H9 (cell line): ENCODE measurements at regions not wholly inside any gene's neighbourhood (a gene's known extent, or its start where the extent isn't known, plus 50 kb on each side); places are given as distances from the start of the nearest gene placed in this dataset.

Experiments
- DNase-seq: peaks from one replicate; pipeline ENCODE4 v3.0.0-alpha.2; 2017
- H2AFZ ChIP-seq: one replicate; pipeline ENCODE4 v1.6.1; 2013; ENCODE audit warnings: mild to moderate bottlenecking, low read length, control low read depth, moderate library complexity
- H2AK5ac ChIP-seq: 2 replicates; pipeline ENCODE4 v1.6.1; 2013; ENCODE audit warnings: low read length, control low read depth, mixed read lengths; ENCODE audit not compliant: insufficient read length
- H2BK120ac ChIP-seq: one replicate; pipeline ENCODE4 v1.6.1; 2013; ENCODE audit warnings: low read depth, mild to moderate bottlenecking, low read length, control low read depth, inconsistent platforms; ENCODE audit not compliant: poor library complexity, severe bottlenecking
- H2BK12ac ChIP-seq: 2 replicates; pipeline ENCODE4 v1.6.1; 2013; ENCODE audit warnings: low read length, control low read depth, mixed read lengths, low read depth; ENCODE audit not compliant: insufficient read length
- H2BK15ac ChIP-seq: 2 replicates; pipeline ENCODE4 v1.6.1; 2013; ENCODE audit warnings: low read depth, low read length, control low read depth
- H2BK20ac ChIP-seq: one replicate; pipeline ENCODE4 v1.6.1; 2013; ENCODE audit warnings: low read depth, mild to moderate bottlenecking, low read length, control low read depth, inconsistent platforms; ENCODE audit not compliant: poor library complexity, severe bottlenecking
- H2BK5ac ChIP-seq: 2 replicates; pipeline ENCODE4 v1.6.1; 2013; ENCODE audit warnings: low read length, control low read depth, mixed read lengths; ENCODE audit not compliant: insufficient read length
- H3K14ac ChIP-seq: 2 replicates; pipeline ENCODE4 v1.6.1; 2013; ENCODE audit warnings: low read length, control low read depth; ENCODE audit not compliant: insufficient read depth
- H3K18ac ChIP-seq: 2 replicates; pipeline ENCODE4 v1.6.1; 2013; ENCODE audit warnings: low read depth, mild to moderate bottlenecking, mixed read lengths, low read length, control low read depth; ENCODE audit not compliant: insufficient read length
- H3K23ac ChIP-seq: 2 replicates; pipeline ENCODE4 v1.6.1; 2013; ENCODE audit warnings: low read length, control low read depth, mixed read lengths, low read depth; ENCODE audit not compliant: insufficient read length
- H3K23me2 ChIP-seq: 2 replicates; pipeline ENCODE4 v1.6.1; 2013; ENCODE audit warnings: low read depth, mild to moderate bottlenecking, mixed read lengths, low read length, control low read depth; ENCODE audit not compliant: insufficient read length, poor library complexity, severe bottlenecking
- H3K27ac ChIP-seq: 2 replicates; pipeline ENCODE4 v1.5.1; 2013; ENCODE audit warnings: low read length, control low read depth, mixed read lengths, low read depth; ENCODE audit not compliant: insufficient read length
- H3K27me3 ChIP-seq: 2 replicates; pipeline ENCODE4 v1.6.1; 2013; ENCODE audit warnings: low read length, control low read depth, inconsistent platforms; ENCODE audit not compliant: insufficient read depth
- H3K4ac ChIP-seq: 2 replicates; pipeline ENCODE4 v1.6.1; 2013; ENCODE audit warnings: low read depth, mild to moderate bottlenecking, control low read depth, inconsistent platforms, low read length, moderate library complexity
- H3K4me1 ChIP-seq: 2 replicates; pipeline ENCODE4 v1.6.1; 2013; ENCODE audit warnings: low read length, control low read depth, inconsistent platforms; ENCODE audit not compliant: insufficient read depth
- H3K4me2 ChIP-seq: 2 replicates; pipeline ENCODE4 v1.6.1; 2013; ENCODE audit warnings: low read length, control low read depth, mixed read lengths; ENCODE audit not compliant: insufficient read length, insufficient read depth
- H3K56ac ChIP-seq: 2 replicates; pipeline ENCODE4 v1.6.1; 2013; ENCODE audit warnings: low read depth, mild to moderate bottlenecking, mixed read lengths, low read length, control low read depth; ENCODE audit not compliant: insufficient read length
- H3K79me1 ChIP-seq: 2 replicates; pipeline ENCODE4 v1.6.1; 2013; ENCODE audit warnings: low read depth, mild to moderate bottlenecking, moderate library complexity, low read length, control low read depth, inconsistent platforms; ENCODE audit not compliant: insufficient read depth, poor library complexity, severe bottlenecking
- H3K79me2 ChIP-seq: 2 replicates; pipeline ENCODE4 v1.6.1; 2013; ENCODE audit warnings: low read length, control low read depth, inconsistent platforms; ENCODE audit not compliant: insufficient read depth
- H3K9ac ChIP-seq: 2 replicates; pipeline ENCODE4 v1.6.1; 2013; ENCODE audit warnings: low read length, control low read depth, mixed read lengths; ENCODE audit not compliant: insufficient read length; ENCODE audit errors: extremely low read depth
- H3K9me3 ChIP-seq: one replicate; pipeline ENCODE4 v1.6.1; 2013; ENCODE audit warnings: low read depth, low read length, inconsistent platforms; ENCODE audit not compliant: control insufficient read depth
- H3T11ph ChIP-seq: one replicate; pipeline ENCODE4 v1.6.1; 2013; ENCODE audit warnings: mild to moderate bottlenecking, low read length, control low read depth, inconsistent platforms
- H4K20me1 ChIP-seq: one replicate; pipeline ENCODE4 v1.6.1; 2013; ENCODE audit not compliant: control insufficient read depth, insufficient read length, insufficient read depth
- H4K5ac ChIP-seq: 2 replicates; pipeline ENCODE4 v1.6.1; 2013; ENCODE audit warnings: low read depth, mild to moderate bottlenecking, mixed read lengths, low read length, control low read depth; ENCODE audit not compliant: insufficient read length
- H4K8ac ChIP-seq: replicated peaks from 2 replicates; pipeline ENCODE4 v1.6.1; 2013; ENCODE audit warnings: low read length, control low read depth, mixed read lengths, low read depth; ENCODE audit not compliant: insufficient read length
- H4K91ac ChIP-seq: 2 replicates; pipeline ENCODE4 v1.6.1; 2013; ENCODE audit warnings: low read depth, mild to moderate bottlenecking, moderate library complexity, mixed read lengths, low read length, control low read depth; ENCODE audit not compliant: insufficient read length
- H3K27ac Mint-ChIP-seq, 3 experiments: 2 replicates in 2 of 3; 3 replicates in 1 of 3; pipeline ENCODE4 v1.8.0; 2020 to 2021; ENCODE audit warnings: mixed read lengths in 3 of 3, mild to moderate bottlenecking in 1 of 3, moderate library complexity in 1 of 3
- H3K27me3 Mint-ChIP-seq: 2 replicates; pipeline ENCODE4 v1.8.0; 2021; ENCODE audit warnings: low read depth, mild to moderate bottlenecking, moderate library complexity, mixed read lengths
- H3K36me3 Mint-ChIP-seq, 3 experiments: 2 replicates in 2 of 3; 3 replicates in 1 of 3; pipeline ENCODE4 v1.8.0; 2020 to 2021; ENCODE audit warnings: low read depth in 3 of 3, mixed read lengths in 3 of 3; ENCODE audit not compliant: insufficient read depth in 1 of 3
- H3K4me1 Mint-ChIP-seq, 2 experiments: 2 replicates each; pipeline ENCODE4 v1.8.0; 2020; ENCODE audit warnings: mixed read lengths in 2 of 2
- H3K4me3 Mint-ChIP-seq, 2 experiments: 2 replicates in 1 of 2; 3 replicates in 1 of 2; pipeline ENCODE4 v1.8.0; 2020 to 2021; ENCODE audit warnings: mild to moderate bottlenecking in 2 of 2, mixed read lengths in 2 of 2, moderate library complexity in 1 of 2
- H3K9me3 Mint-ChIP-seq, 2 experiments: 2 replicates in 1 of 2; 3 replicates in 1 of 2; pipeline ENCODE4 v1.8.0; 2020; ENCODE audit warnings: mild to moderate bottlenecking in 2 of 2, mixed read lengths in 2 of 2, moderate library complexity in 1 of 2
- WGBS: extraction: QIAGEN DNeasy Blood & Tissue Kit; methylation state at CpG from one replicate; pipeline ENCODE4 v1.1.7; 2013; ENCODE audit warnings: missing lambda C conversion rate, low lambda C conversion rate, mixed read lengths; ENCODE audit not compliant: insufficient read length; ENCODE audit errors: extremely low coverage; 5-methylcytosine and 5-hydroxymethylcytosine counted together
- TF ChIP-seq, protein P1 (sequence below): fragments of 200-600 bp; sonication (generic); conservative IDR thresholded peaks from 3 replicates; pipeline ENCODE4 v1.8.0; 2021; ENCODE audit warnings: antibody characterized with exemption, mild to moderate bottlenecking

DNA sequence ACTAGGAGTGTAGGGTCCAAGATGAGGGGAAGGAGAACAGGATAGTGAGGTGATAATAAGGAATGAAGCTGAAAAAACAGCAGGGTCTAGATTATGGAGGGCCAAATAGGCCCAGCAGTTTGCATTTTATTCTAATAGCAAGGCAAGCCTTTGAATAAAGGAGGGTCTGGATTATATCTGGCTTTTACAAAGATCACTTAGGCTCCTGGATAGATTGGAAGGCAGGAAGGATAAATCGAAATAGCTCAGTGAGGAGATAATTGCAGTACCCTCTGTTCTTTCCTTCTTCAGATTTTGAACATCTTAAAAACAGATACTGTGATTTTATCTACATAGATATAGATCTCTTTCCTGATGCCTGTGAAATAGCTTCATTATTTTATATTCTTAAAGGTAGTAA lies 53.8 kb upstream of the PTGFR start:
- H4K5ac ChIP-seq: no peak overlapping the region
- H3K4me2 ChIP-seq: no peak overlapping the region
- H3K79me2 ChIP-seq: no peaks in the 10 kb centered on the region
- H2BK15ac ChIP-seq: no peak overlapping the region
- H2BK5ac ChIP-seq: no peak overlapping the region
- H3T11ph ChIP-seq: no peak overlapping the region
- no peaks in the 10 kb centered on the region for H3K27me3 ChIP-seq
- H3K18ac ChIP-seq: no peak overlapping the region
- H2BK12ac ChIP-seq: no peak overlapping the region
- no peak overlapping the region for H4K91ac ChIP-seq
- H3K23ac ChIP-seq: no peak overlapping the region
- no peak overlapping the region for H2AFZ ChIP-seq
- H3K27ac Mint-ChIP-seq: no peak overlapping the region
- no peak overlapping the region for H3K56ac ChIP-seq
- H4K8ac ChIP-seq: no peak overlapping the region
- peaks cover 8 to 10% of the 10 kb centered on the region in 2 experiments for H3K4me1 Mint-ChIP-seq
- no peak overlapping the region for H3K14ac ChIP-seq
- no CpG with 5 or more reads among the region's 1 CpG for WGBS
- H3K9ac ChIP-seq: no peak overlapping the region
- no peaks in the 10 kb centered on the region for H3K9me3 ChIP-seq
- no peak overlapping the region for H3K27ac ChIP-seq
- H3K4ac ChIP-seq: no peak overlapping the region
- TF ChIP-seq, protein P1, sequence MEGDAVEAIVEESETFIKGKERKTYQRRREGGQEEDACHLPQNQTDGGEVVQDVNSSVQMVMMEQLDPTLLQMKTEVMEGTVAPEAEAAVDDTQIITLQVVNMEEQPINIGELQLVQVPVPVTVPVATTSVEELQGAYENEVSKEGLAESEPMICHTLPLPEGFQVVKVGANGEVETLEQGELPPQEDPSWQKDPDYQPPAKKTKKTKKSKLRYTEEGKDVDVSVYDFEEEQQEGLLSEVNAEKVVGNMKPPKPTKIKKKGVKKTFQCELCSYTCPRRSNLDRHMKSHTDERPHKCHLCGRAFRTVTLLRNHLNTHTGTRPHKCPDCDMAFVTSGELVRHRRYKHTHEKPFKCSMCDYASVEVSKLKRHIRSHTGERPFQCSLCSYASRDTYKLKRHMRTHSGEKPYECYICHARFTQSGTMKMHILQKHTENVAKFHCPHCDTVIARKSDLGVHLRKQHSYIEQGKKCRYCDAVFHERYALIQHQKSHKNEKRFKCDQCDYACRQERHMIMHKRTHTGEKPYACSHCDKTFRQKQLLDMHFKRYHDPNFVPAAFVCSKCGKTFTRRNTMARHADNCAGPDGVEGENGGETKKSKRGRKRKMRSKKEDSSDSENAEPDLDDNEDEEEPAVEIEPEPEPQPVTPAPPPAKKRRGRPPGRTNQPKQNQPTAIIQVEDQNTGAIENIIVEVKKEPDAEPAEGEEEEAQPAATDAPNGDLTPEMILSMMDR: no peak
- H3K4me1 ChIP-seq: peaks cover 3% of the 10 kb centered on the region; the same call in 1 of the 2 replicates
- H3K4me3 Mint-ChIP-seq: no peak overlapping the region
- DNase-seq: no peak
- H3K79me1 ChIP-seq: no peaks in the 10 kb centered on the region
- H4K20me1 ChIP-seq: no peaks in the 10 kb centered on the region
- no peaks in the 10 kb centered on the region; the same call in 1 of the 2 replicates for H3K27me3 Mint-ChIP-seq
- no peaks in the 10 kb centered on the region for H3K23me2 ChIP-seq
- no peak overlapping the region for H2BK20ac ChIP-seq
- H3K9me3 Mint-ChIP-seq: peaks cover 5 to 8% of the 10 kb centered on the region in 2 experiments; a peak in 4 of 5 replicates
- no peak overlapping the region for H2AK5ac ChIP-seq
- H3K36me3 Mint-ChIP-seq: peaks cover 0 to 15% (median 2%) of the 10 kb centered on the region in 3 experiments; a peak in 3 of 7 replicates
- no peak overlapping the region for H2BK120ac ChIP-seq
